Inflammatory macrophage treated with lipopolysaccharide for 4 hours (primary cell): ENCODE measurements at regions not wholly inside any gene's neighbourhood (a gene's known extent, or its start where the extent isn't known, plus 50 kb on each side); places are given as distances from the start of the nearest gene placed in this dataset.
A peak's percentile ranks its signal among the peaks of the same experiment; 100 is the strongest.

Source experiments
- DNase-seq: peaks from one replicate; pipeline ENCODE4 v3.0.0-alpha.2; 2020

DNA sequence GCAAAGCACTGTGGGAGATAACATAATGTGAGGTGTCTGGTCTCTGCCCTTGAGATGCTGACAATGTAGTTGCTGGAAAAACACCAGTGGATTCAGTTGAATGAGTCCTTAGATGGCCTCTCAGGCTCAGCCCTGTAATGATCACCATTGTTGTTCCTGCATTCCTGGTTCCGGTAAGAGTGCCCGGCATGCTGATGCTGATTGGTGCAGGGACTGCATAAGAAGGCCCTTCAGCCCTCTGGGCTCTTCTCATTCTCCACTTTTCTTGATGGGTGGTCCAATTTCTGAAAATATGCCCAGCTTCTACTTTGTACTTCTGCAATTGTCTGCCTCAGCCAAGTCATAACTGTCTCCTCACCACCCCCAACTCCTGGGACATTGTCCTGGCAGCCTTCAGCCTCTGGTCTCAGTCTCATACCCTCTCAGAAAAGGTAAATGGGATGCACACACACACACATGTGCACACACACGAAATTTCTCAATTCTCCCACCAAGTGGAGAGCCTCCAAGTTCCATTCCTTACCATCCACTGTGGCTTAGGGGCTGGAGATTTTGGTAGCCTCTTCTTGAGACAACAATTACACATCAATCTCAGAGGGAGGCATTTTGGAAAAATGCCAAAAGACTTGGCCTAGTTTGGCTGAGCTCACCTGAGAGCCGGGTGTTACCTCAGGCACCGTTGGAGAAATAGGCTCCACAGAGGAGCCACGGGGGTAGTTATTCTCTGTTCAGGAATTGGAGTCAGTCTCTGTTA is 314.9 kb downstream of the RPS24 start:
- no peak for DNase-seq

DNA sequence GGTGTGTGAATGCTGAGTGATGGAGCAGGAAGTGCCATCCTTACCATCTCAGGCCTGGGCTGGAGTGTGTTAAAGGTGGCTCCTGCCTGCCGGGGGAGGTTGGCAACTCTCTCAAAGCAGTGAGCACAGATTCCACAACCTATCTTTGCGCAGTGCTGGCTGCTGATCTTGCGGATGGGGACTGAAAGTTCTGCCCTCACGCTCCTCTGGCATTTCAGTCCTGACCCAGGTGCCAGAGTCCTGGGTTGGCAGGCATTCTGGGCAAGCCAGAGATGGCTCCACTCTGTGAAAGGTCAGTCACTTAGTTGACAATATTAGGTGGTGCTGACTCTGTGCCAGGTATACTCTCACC is 315.5 kb downstream of the RPS24 start:
- no peak for DNase-seq

DNA sequence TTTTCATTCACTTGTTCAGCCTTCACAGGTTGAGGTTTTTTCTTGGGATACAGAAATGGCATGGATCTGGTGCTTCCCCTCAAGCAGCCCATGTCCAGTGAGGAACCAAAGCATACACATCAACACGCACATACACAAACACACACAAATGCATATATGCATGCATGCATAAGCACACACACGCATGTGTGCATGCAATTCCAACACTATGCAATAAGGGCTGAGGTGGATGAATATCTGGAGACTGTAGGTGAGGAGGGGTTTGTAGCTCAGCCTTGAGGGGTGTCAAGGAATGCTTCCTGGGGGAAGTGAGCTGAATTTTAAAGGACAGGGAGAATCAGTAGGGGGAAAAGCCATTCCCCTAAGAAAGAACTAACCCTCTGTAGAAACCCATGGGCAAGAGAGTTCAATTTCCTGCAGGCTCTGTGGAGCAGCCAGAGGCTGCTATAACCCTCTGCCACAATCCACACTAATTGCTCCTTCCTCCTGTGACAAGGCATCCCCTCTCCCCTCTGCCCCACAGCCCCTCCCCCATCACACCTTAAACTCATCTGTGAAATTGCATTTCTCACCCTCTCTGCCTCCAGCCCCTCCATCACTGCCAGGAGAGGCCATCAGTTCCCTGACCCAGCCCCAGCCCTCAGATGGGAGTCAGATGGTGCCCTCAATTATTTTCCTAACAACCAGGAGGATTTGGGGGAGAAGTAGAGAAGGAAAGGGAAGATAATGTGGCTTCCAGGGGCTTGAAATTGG is 316.4 kb downstream of the RPS24 start:
- DNase-seq = no peak

DNA sequence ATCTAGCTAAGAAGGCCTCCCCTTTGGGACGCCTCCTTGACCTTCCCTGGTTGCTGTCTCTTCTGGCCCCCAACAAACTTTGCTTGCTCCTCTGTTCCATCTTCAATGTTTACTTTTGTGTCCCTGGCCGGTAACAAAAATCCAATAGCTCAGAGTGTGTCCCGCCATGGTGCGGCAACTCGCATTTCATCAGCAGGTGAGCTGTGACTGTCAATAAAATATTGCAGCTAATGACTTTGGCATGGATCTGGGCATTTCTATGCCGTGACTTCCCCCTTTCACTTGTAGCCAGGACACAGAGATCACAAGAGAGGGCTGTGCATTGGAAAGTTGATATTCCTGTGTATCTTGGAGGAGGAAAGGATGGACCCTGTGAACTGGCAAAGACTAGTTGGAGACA is 317.6 kb downstream of the RPS24 start:
- no peak for DNase-seq

DNA sequence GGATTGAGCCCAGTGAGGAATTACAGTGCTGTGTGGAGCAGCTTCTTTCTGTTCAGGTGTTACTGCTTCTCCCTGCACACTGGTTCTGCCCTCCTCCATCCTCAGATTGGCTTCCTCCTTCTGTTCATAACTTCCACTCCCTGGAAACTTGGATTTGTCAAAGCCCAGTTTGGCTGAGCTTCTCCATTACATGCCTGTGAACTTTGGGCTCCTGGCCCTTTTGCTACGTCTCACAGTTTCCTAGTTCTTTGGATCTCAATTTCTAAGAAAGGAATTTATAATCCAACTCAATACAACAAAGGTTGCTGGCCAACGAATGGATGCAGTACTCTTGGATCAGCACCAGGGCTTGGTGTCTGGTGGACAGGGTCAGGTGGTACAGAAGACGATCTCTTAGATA is 318.1 kb downstream of the RPS24 start:
- no peak for DNase-seq

DNA sequence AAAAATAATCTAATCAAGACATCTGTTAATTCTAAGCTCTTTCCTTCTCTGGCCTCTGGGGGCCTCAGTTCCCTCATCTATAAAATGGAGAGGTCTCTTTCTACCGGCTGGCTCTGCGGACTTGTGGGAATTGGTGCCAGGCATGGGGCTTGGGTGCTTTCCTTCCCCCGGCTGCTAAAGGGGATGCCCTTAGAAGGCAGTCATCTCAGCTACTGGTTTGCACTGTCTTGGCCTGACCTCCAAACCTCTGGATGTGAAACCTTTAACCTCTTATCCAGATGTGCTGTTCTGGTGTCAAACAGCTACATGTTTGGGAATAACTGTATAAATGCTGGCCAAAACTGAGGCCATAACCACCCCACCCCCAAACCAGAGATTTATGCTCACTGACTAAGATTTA is 320.0 kb downstream of the RPS24 start:
- no peak for DNase-seq

DNA sequence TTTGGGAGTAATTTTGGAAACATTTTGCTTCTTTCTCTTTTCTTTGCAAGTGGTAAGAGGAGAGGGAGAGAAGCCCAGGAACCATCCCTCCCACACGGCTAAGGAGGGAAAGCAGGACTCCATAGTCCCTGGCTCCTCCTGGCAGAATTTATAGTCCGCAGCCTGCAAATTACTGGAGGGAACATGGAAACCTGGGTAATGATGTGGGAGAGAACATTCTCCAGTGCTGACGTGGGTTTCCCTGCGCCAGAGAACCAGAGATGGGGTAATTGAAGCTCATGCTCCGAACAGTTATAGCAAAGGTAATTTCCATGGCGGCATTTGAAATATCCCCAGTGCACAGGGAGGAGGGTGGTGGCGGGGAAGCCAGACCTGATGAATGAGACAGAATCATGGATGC is 320.4 kb downstream of the RPS24 start:
- no peak for DNase-seq

DNA sequence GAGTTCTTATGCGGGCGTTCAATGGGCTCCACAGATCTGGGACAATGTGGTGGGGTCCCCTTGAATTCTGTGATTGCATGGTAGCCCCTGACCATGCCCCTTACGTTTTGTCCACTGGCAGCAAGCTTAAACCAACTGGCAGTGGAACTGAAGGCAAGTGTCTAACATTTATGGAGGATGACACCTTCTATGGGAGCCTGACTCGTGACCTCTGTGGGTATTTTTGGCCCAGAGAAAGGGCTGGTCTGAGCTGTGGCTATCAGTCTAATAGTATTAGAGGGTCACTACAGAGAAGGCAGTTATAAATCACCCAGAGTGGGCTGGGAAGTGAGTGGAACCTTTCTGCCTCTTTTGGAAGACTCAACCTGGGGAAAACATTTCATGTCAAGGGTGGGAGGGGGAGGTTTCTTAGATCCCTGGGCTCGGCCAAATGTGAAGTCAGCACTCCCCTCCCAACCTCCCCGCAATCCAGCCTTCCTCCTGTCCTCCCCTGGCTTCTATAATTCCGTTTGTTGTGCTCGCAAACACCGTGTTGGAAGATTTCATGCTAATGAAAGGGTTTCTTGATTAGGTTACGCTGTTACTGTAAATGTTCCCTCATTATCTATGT is 322.7 kb downstream of the RPS24 start:
- DNase-seq = no peak

DNA sequence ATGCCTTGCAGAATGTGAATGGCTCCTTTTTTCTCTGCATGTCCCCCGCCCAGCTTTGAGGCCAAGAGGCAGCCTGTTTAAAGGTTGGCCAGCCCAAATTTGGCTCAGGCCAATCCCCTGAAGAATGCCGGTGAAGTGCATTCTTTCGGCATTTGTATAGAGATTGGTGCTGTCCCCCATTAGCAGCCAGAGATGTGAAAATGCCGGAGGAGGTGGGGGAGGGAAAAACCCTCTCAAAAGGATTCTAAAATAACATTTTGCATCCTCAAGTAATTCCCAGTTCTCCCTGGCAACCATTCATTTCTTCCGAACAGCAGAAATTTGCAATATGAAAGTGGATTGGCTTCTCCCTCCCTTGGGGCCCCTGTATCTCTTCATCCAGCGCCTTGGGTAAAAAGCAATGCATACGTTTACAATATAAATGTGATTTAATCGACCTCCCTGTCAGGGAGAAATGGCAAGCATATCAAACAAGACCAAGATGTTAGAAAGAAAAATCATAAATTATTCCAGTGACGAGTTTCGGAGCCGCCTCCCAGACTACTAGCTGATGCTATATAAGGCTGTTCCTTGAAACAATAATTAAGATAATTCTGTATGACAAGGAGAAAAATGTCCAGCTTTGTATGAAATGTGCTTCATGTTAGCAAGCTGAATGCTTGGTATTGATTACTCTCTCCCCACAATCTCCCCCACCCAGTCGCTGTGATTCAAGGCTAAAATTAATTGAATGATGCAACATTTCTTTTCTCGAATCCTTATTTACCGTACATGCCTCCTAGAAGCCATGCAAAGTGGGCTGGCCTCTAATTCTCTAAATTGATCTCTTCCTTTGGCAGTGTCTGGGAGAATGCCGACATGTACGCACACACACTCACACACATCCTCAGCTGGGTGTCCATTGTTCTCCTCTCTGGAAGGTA is 323.7 kb downstream of the RPS24 start:
- DNase-seq = no peak

DNA sequence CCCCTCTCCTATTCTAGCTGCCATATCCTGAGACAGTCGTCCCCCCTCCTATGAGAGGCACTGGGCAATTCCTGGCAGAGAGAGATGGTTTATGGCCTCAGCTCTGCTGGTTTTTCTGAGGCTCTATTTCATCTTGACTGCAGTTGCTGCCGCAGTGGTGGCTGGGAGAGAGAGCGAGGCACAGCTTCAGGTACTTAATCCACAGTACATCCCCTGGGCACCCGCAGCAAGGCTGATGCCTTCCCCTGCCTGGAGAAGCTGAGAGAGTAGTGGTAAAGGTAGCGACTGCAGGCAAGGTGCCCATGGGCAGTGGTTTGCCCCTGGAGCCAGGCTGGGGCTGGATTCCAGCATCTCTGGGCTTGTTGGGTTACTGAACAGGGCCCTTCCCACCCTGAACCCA is 324.7 kb downstream of the RPS24 start:
- DNase-seq = no peak

DNA sequence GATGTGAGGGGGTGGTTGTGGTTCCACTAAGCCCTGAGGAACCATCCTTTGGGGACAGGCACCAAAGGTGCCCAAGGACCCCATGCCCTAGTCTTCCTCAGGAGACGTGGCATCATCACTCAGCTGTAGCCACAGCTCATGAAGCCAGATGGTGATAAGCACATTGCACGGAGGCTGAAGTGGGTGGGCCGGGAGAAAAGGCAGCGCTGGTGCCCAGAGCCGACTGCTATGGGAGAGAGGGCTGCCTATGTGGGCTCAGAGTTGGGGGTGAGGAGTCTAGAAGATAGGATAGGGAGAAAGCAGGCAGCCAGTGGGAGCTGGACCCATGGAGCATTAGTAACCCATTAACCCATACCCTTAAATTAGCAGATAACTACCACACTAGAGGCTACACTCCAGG is 325.3 kb downstream of the RPS24 start:
- no peak for DNase-seq

DNA sequence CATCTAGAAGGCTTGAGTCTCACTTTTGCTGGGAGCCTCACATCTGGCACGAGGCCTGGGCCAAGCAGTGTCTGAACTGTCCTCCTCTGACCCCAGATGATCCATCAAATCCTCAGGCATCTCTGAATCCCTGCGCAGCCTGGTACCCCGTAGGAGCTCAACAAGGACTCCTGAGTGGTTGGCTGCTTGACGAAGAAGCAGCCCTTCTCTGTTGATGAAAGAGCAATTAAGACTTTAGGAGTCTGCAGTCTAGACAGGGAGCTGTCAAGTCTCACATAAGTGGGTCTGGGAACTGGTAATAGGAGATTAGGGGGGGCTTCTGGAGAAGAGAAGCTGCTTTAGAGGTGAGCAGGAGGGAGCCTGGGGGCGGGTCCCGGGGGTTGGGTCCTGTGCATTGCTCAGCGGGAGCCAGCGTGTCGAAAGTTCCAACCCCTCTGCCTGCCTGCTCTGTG is 326.0 kb downstream of the RPS24 start:
- DNase-seq = no peak

DNA sequence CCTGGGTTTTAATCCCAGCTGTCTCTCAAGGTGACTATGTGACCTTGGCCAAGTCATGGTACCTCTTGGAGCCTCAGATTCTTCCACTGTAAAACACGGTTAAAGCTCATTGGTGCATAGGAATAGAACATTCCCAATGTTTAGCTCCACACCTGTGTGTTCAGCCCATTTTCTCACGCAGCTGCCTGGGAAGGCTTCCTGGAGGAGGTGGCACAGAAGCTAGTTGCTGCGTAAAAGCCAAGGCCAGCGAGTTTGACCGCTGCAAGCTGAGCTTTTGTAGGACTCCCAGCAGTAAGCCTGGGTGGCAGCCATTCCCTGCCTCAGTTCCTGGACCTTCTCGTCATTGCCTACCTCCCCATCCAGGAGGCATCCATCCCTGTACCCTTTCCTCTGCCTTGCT is 326.6 kb downstream of the RPS24 start:
- DNase-seq = no peak

DNA sequence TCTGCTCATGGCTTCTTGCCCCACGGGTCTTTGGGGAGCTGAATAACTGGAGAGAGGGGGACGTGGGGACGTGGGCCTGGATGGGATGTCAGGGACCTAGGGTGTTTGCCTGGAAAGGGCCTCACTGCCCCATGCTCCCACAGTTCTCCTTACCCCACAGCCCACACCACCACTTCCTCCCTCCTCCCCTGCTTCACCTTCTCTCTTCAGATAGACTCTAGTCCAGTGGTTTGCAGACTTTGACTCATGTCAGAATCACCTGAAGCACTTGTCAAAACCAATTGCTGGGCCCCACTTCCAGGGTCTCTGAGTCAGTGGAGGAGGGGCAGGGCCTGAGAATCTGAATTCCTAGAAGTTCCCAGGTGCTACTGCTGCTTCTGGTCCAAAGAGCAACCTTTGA is 327.4 kb downstream of the RPS24 start:
- DNase-seq = no peak

DNA sequence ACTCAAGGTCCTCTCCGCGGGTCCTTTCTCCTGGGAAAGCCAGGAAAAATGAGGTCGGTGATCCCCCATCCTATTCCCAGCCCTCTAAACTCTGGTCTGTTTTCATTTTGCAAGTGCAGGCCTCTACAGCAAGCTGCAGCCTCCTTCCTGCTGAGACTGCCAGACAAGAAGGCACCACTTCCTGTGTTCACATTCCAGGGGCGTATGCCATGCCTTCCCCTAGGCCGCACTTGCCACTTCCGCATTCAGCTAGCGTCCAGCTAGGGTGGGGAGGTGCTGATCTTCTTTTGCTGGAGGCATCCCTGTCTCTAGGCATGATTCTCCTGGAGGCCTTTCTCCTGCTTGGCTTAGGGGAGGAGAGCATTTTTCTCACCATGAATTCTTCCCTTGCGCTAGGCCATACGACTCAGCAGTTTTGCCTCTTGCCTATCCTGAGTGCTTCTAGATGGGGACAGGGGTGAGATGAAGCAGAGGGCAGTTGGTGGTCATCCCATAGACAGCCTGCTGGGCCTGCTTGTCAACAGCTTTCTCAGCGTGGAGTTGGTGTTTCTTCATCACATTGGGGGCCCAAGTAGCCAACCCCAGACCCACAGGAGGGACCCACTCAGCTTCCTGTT is 328.9 kb downstream of the RPS24 start:
- DNase-seq = peak; percentile 65

DNA sequence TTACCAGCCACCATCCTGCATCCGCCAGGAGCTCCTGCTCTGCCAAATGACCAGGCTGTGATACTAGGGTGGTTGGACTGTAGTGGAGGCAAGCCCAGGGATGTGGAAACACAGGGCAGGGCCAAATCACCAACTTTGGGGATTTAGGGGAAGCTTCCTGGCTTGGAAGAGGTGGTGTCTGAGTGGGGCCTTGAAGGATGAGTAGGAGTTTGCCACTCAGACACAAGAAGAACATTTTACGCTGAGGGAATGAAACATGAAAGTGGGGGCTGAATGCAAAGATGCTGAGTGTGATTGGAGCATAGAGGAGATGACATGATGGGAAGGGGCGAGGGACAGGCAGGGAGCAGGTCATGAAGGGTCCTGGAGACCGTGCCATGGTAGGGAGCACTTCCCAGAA is 329.5 kb downstream of the RPS24 start:
- DNase-seq = no peak

DNA sequence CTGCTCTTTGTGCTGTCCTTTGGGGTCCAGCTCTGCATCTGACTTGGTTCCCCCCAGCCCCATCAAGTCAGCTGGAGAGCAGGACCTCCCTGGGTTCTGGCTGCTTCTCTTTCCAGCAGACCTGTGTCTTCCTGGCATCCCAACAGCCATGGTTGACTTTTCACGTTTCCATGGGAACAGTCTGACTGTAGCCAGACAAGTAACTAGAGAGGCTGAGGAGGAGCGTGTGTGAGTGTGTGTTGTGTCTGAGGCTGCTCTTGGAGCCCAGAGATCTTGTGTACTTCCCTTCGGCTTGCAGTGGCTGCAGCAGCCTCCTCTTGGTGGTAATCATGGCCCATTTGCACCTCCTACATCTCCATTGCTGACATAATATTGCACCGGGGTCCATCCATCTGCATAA is 332.0 kb downstream of the RPS24 start:
- DNase-seq = no peak

DNA sequence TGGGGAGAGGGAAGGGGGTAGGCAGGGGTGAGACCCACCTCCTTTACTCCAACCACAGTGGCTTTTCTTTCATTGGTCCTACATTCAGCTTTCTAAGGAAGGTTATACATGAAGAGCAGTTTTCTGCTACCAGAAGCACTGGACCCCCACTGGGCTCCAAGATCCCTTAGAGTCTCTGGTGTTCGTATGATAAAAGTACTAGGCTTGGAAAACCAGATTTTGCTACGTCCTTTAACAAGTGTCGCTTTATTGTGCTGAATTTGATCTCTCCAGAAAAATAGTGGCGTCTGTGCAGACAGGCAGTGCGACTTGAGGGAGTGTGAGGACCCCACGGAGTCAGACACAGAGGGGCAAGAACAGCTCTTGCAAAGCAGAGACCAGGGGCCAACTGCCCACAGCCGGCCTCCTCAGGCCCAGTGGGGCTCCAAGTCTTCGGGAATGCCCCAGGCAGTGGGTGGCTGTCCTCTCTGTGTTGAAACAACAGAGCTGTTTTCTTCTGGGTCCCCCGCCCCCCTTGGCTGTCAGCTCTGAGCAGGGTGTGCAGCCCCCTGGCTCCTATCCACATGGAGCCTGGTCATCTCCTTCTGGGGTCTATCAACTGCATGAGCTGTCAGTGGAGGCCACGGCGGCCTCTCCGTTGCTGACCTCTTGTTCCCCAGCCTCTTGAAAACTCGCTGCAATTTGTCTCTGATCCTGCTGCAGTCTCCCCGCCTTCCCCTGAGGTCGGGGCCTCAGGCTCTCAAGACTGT is 333.2 kb downstream of the RPS24 start:
- no peak for DNase-seq

DNA sequence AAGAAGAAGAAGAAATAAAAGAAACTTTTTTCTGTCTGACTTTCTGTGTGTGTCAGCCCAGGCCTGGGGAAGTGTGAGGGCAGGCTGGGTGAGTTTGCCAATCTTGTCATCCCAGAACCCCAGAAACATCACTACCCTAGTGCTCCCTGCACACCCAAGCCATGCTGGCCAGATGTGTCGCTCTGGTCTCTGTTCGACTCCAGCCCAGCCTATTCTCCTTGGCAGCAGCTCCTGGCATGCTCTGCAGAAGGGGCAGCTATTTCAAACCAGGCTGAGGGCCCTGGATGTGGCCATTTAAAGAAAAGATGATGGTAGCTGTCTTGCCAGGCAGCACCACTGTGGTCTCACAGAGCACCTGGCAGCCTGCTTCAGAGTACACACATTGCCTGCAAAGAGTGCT is 334.1 kb downstream of the RPS24 start:
- no peak for DNase-seq

DNA sequence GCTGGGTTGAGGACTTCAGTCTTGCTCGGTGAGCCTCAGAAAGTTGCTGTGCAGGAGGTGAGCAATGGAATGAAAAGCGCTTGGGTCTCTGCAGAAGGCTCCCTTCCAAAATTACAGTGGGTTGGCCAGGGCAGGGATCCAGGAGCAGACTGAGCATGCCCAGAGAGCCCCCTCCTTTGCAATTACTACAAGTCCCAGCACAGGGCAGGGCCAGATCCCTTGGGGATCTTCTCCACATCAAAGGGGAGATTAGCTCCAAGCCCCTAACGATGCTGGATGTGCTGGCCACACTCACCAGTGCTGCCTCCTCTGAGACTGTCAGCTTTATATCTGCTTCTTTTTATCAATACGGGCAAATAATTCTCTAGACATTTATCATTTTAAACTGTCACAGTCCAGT is 337.5 kb downstream of the RPS24 start:
- DNase-seq = no peak

DNA sequence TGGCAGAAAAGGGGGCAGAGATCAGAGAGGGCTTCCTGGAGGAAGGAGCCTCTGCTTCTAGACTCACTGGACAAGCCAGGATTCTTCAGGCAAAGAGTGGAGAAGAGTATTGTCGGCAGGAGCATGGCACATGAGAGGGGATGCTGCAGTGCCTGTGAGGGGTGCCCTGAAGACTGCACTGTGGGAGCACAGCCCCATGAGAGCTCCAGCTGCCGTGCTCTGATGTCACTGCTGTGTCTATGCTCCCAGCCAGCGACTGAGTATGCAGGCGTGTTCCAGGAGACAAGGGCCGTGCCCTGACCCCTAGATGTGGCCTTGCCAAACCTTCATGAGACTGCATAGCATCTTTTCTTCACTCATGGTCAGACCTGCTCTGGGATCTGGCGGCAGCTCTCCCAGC is 339.1 kb downstream of the RPS24 start:
- DNase-seq = no peak
